Naive thymus-derived CD8-positive, alpha-beta T cell (primary cell): ENCODE measurements at regions not wholly inside any gene's neighbourhood (a gene's known extent, or its start where the extent isn't known, plus 50 kb on each side); places are given as distances from the start of the nearest gene placed in this dataset.

Experiments used
- ATAC-seq, 2 donors: fragments of 150-1000 bp; cut with Tn5 transposase in 1 of 2; sonication (Bioruptor Pico), chemical (Tn5 transposase) in 1 of 2; 1 replicate in 1 of 2; 2 replicates in 1 of 2; pipeline ENCODE4 v1.10.0; 2021; ENCODE audit warnings: mild to moderate bottlenecking in 2 of 2, moderate library complexity in 2 of 2
- POLR2A ChIA-PET: fragments of 350-600 bp; sonication (Branson Sonifier 250); formaldehyde crosslinking; loops from one replicate; lab custom pipeline; 2021; ENCODE audit warnings: antibody characterized with exemption; lab: Charles Lee
- DNase-seq, 10 donors: peaks; one replicate each; pipeline versions ENCODE4 v3.0.0 to v3.0.0-alpha.2; 2020 to 2022
- H3K27ac Mint-ChIP-seq, 10 donors: one replicate each; pipeline ENCODE4 v1.8.0; 2020 to 2022; ENCODE audit warnings: mild to moderate bottlenecking in 10 of 10, mixed read lengths in 10 of 10, moderate library complexity in 4 of 10, inconsistent platforms in 1 of 10
- H3K27me3 Mint-ChIP-seq, 5 donors: one replicate each; pipeline ENCODE4 v1.8.0; 2021 to 2022; ENCODE audit warnings: mixed read lengths in 5 of 5
- H3K36me3 Mint-ChIP-seq, 3 donors: one replicate each; pipeline ENCODE4 v1.8.0; 2020 to 2022; ENCODE audit warnings: mixed read lengths in 3 of 3, mild to moderate bottlenecking in 2 of 3, inconsistent platforms in 1 of 3
- H3K4me1 Mint-ChIP-seq, 4 donors: one replicate each; pipeline ENCODE4 v1.8.0; 2021 to 2022; ENCODE audit warnings: mixed read lengths in 4 of 4
- H3K4me3 Mint-ChIP-seq, 10 donors: one replicate each; pipeline ENCODE4 v1.8.0; 2020 to 2022; ENCODE audit warnings: mild to moderate bottlenecking in 10 of 10, mixed read lengths in 10 of 10, moderate library complexity in 6 of 10, inconsistent platforms in 1 of 10
- H3K9me3 Mint-ChIP-seq, 9 donors: one replicate each; pipeline ENCODE4 v1.8.0; 2020 to 2022; ENCODE audit warnings: mixed read lengths in 9 of 9, mild to moderate bottlenecking in 3 of 9, inconsistent platforms in 1 of 9, moderate library complexity in 1 of 9

DNA sequence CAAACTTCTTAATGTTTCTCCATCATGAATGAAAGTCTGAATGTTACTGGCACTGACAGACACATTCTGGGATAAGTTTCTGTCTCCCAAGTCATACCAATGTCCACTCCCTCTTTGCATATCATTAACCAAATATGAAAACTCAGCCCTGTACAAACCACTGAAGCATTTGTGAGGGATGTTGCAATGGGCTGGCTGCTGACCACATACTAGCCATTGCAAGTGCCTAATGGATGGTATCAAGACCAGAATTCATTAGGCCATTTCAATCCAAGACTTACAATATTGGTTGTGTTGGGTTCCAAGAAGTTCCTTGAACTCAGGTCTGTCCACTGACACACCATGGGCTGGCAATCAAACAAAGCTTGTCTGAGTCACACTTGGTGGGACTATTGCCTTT, 73.8 kb downstream of the CBLN2 start:
- Mint-ChIP-seq H3K4me1 (no peaks in the 10 kb centered on the region), H3K4me3 (no peak overlapping the region), H3K36me3 (no peaks in the 10 kb centered on the region), H3K27ac (no peak overlapping the region), H3K27me3 (no peaks in the 10 kb centered on the region), H3K9me3 (peaks cover 0 to 10% (median 0%) of the 10 kb centered on the region in 9 donors)
- DNase-seq (no peak), ATAC-seq (no peak)
- POLR2A ChIA-PET = no interaction called here

DNA sequence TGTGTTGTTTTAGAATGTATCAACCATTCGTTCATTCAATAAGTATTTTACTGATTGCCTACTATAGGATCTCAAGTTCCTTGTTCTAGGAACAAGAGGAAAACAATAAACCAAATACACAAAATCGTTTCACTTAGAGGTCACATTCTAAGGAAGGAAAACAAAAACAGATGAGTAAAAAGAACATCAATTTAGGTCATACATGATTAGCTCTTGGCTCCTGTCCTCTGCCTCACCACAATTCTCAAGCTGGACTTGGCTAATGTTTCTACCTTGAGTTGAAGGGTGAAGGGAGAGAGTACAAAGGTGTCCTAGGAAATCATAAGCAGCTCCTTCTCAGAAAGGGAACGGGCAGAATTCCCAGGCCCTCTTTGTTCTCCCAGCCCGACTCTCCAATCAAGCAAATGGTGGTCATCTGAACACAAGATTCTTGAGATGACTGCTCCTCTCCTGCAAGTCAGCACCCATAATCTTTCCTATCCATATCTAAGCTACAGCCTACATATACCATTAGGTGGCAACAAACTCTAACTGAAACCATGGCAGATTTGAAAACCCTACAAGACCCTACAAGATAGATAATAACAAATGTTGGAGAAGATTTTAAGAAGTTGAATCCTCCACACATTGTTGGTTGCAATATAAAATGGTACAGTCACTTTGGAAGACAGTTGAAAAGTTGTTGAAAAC, 76.0 kb downstream of the CBLN2 start:
- H3K9me3 Mint-ChIP-seq = peaks cover 0 to 17% (median 0%) of the 10 kb centered on the region in 9 donors
- no peak overlapping the region for H3K27ac Mint-ChIP-seq
- no peaks in the 10 kb centered on the region for H3K4me1 Mint-ChIP-seq
- POLR2A ChIA-PET = interaction anchor here (0.6 kb wide), 1 partner anchor 1932 kb away, joined by 3 read pairs; no protein-coding TSS in a partner anchor
- DNase-seq = no peak
- ATAC-seq = no peak
- H3K27me3 Mint-ChIP-seq = no peaks in the 10 kb centered on the region
- H3K36me3 Mint-ChIP-seq = no peaks in the 10 kb centered on the region
- no peak overlapping the region for H3K4me3 Mint-ChIP-seq

DNA sequence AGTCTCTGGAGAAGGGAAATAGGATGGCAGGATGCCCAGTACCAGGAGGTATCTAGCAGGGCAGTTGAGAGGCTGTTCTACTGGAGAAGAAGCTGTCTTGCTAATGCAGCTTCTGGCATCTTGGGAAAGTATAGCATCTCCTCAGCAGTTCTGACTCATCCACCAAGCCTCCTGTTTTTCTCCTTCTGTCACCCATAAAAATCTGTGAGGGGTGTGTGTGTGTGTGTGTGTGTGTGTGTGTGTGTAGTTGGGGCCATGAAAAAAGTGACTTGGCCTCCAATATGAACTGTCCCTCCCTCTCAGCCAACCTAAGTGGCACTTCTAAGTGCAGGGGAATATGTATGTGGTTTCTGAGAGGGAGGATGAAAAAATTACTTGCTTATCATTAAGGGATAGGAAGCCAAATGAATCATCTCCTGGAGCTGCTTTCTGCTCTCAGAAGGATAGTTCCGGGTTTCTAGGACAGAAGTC, 83.9 kb downstream of the CBLN2 start:
- POLR2A ChIA-PET = no interaction called here

DNA sequence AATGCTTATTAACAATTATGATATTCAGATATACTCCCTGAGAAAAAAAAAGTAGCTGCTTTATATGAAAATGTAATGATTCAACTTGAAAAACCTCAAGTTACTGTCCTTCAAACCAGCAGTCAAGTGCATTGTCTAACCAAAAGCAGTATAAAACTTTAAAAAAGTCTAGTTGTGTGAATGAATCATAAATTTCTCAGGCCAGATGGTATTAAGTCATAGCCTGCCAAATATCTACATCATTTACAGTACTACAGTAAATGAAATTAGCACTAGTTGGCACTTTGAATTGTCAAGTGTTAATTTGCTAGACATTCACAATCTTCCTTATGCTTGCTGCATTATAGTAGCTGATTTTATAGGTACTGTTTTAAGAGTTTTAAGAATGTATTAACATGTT, 85.9 kb downstream of the CBLN2 start:
- Mint-ChIP-seq H3K27me3 (no peaks in the 10 kb centered on the region), H3K4me1 (no peaks in the 10 kb centered on the region), H3K9me3 (peaks cover 0 to 4% (median 0%) of the 10 kb centered on the region in 9 donors), H3K4me3 (no peak overlapping the region), H3K27ac (no peak overlapping the region), H3K36me3 (no peaks in the 10 kb centered on the region)
- POLR2A ChIA-PET = no interaction called here
- ATAC-seq = no peak
- no peak for DNase-seq

More for the DNA sequence above, 83.9 kb downstream of the CBLN2 start:
- DNase-seq (no peak), ATAC-seq (no peak)
- Mint-ChIP-seq H3K27ac (no peak overlapping the region), H3K4me3 (no peak overlapping the region), H3K36me3 (no peaks in the 10 kb centered on the region), H3K27me3 (no peaks in the 10 kb centered on the region), H3K9me3 (peaks cover 0 to 11% (median 0%) of the 10 kb centered on the region in 9 donors), H3K4me1 (no peaks in the 10 kb centered on the region)

DNA sequence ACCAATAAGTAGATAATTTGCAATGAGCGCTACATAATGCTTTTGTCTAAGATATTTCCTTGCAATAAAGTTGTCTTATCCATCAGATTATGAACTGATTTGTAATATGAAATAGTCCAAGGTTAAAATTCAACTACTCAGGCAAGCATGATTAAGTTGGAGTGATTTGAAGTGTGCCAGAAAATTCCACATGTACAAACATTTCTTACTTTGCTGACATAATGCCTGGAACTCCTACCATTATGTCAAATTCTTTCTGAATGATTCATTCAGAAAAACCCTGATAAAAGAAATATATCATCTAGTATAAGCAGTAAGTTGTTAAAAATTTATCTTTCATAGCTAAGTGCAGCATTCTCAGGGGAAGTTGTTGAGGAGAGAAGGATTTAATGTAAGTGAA, 87.3 kb downstream of the CBLN2 start:
- POLR2A ChIA-PET = no interaction called here
- H3K27ac Mint-ChIP-seq = no peak overlapping the region

DNA sequence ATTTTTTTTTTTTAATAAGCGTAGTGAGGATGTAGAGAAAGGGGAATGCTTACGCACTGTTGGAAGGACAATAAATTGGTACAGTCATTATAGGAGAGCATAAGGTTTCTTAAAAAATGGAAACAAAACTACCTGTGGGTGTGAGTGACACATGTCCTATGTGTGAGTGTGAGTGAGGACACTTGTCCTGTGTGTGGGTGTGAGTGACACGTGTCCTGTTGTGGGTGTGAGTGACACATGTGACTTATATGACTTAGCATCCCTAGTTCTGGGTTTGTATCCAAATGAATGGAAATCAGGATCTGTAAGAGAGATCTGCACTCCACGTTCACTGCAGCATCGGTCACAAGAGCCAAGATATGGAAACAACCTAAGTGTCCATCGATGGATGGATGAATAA, 91.8 kb downstream of the CBLN2 start:
- H3K27me3 Mint-ChIP-seq = no peaks in the 10 kb centered on the region
- peaks cover 0 to 25% (median 8%) of the 10 kb centered on the region in 9 donors for H3K9me3 Mint-ChIP-seq
- H3K4me3 Mint-ChIP-seq = no peak overlapping the region
- H3K4me1 Mint-ChIP-seq = no peaks in the 10 kb centered on the region
- DNase-seq (no peak), ATAC-seq (no peak)
- H3K27ac Mint-ChIP-seq = no peak overlapping the region
- H3K36me3 Mint-ChIP-seq = no peaks in the 10 kb centered on the region
- POLR2A ChIA-PET = no interaction called here

More for the DNA sequence above, 87.3 kb downstream of the CBLN2 start:
- H3K9me3 Mint-ChIP-seq = peaks cover 0 to 12% (median 6%) of the 10 kb centered on the region in 9 donors
- DNase-seq (no peak), ATAC-seq (no peak)
- no peak overlapping the region for H3K4me3 Mint-ChIP-seq
- H3K4me1 Mint-ChIP-seq = no peaks in the 10 kb centered on the region
- no peaks in the 10 kb centered on the region for H3K27me3 Mint-ChIP-seq
- no peaks in the 10 kb centered on the region for H3K36me3 Mint-ChIP-seq

DNA sequence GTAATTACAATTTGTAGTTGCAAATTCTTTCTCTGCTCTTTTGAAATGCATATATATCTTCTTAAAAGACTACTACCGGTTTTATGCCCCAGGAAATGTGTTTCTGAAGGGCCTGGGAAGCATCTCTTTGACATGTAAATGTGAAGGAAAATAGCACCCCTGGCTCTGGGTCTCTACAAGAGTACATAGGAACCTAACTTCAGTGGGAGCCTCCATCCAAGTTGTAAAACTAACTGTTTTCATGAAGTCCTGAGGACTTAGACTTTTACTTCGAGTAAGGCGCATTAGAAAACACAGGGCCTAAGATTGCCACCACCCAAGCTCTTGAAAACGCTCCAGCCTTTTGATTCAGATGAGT, 99.4 kb downstream of the CBLN2 start:
- no peak overlapping the region for H3K4me3 Mint-ChIP-seq
- H3K9me3 Mint-ChIP-seq = peaks cover 0 to 10% (median 3%) of the 10 kb centered on the region in 9 donors

DNA sequence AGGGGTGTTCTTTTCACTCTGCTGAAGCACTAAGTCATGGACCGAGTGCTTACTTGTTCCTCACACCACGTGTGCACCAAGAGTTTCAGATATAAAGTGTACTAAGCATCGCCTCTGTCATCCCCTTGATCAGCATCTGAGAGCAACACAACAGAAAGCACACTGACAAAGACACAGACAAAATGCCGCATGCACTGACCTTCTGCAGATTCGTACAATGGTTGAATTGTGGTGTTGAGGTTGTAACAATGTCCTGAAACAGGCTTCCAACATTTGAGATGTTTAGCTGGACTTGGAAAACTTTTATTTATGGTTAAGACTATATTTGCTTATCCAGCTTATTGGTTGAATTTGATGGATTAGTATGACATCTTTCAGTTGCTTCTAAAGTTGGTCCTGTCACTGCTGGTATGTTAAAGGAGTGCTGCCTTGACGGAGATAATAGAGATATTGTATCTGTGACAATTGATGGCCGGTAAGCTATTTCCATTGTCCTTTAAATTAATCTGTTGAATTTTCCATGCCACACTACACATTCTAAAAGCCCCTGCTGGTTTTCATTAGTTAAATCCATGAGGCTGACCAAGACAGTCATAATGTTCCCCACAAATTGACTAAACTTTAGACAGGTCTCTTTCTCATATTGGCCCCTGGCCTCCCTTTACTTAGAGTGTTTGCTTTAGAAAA, 99.9 kb downstream of the CBLN2 start:
- no peak for ATAC-seq
- H3K9me3 Mint-ChIP-seq = peaks cover 0 to 9% (median 3%) of the 10 kb centered on the region in 9 donors

More for the DNA sequence above, 99.4 kb downstream of the CBLN2 start:
- no peaks in the 10 kb centered on the region for H3K27me3 Mint-ChIP-seq
- ATAC-seq (no peak), DNase-seq (no peak)
- no peaks in the 10 kb centered on the region for H3K4me1 Mint-ChIP-seq
- POLR2A ChIA-PET = no interaction called here
- H3K27ac Mint-ChIP-seq = no peak overlapping the region
- no peaks in the 10 kb centered on the region for H3K36me3 Mint-ChIP-seq

DNA sequence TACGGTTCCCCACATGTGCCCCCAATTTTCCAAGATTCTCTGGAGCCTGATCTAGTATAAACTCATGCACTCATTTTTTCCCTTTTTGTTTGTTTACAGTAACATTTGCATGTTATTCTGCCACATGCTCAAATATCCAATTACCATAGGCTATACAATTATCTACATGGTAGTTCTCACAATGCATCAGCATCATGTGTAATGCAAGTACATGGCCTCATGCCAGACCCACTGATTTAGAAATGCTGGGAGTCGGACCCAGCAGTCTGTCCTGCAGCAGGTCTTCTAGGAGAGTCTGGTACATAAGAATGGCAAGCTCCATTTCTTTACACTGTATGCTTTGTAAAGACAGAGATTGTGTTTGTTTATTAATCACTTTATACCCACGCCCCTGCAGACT, 107.7 kb downstream of the CBLN2 start:
- no peak for ATAC-seq
- Mint-ChIP-seq H3K27ac (no peak overlapping the region), H3K27me3 (no peaks in the 10 kb centered on the region), H3K9me3 (peaks cover 0 to 10% (median 2%) of the 10 kb centered on the region in 9 donors), H3K4me1 (no peaks in the 10 kb centered on the region), H3K4me3 (no peak overlapping the region), H3K36me3 (no peaks in the 10 kb centered on the region)
- POLR2A ChIA-PET = no interaction called here
- no peak for DNase-seq

More for the DNA sequence above, 99.9 kb downstream of the CBLN2 start:
- Mint-ChIP-seq H3K36me3 (no peaks in the 10 kb centered on the region), H3K4me3 (no peak overlapping the region), H3K27ac (no peak overlapping the region), H3K4me1 (no peaks in the 10 kb centered on the region), H3K27me3 (no peaks in the 10 kb centered on the region)
- no peak for DNase-seq
- POLR2A ChIA-PET = no interaction called here

DNA sequence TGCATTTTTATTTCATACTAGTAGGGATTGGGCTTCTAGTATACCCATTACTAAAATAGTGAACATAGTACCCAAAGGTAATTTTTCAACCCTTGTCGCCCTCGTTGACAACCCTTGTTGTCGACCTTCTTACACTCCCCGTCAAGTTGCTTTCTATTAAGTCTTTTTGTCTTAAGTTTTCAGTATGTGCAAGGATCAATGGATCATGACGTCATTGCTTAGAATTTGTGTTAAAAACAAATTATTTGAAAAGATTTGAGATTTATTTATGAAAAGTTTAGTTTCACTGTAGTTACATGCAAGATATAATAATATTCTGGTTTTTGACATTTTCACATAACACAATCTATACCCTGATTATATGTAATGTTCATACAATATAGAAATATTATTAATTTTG, 110.4 kb downstream of the CBLN2 start:
- Mint-ChIP-seq H3K27ac (no peak overlapping the region), H3K4me3 (no peak overlapping the region), H3K4me1 (no peaks in the 10 kb centered on the region), H3K9me3 (peaks cover 0 to 12% (median 2%) of the 10 kb centered on the region in 9 donors), H3K36me3 (no peaks in the 10 kb centered on the region), H3K27me3 (no peaks in the 10 kb centered on the region)
- POLR2A ChIA-PET = no interaction called here
- no peak for ATAC-seq
- no peak for DNase-seq

DNA sequence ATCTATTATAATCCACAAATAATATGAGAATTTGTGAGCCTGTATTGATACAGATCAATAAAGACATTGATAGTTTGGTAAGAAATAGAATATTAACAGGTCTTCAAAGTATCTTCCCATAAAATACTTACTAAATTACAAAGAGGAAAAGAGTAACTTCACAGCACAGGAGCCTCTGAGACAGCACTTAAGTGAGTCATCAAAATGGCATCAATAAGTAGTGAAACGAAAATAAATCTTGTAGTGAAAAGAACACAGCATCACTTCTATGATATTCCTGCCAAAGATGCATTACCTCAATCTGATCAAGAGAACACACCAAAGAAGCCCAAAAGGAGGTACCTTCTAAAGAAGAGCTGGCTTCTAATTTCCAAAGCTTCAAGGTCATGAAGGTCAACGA, 116.4 kb downstream of the CBLN2 start:
- POLR2A ChIA-PET = no interaction called here
- Mint-ChIP-seq H3K27ac (no peak overlapping the region), H3K4me1 (no peaks in the 10 kb centered on the region), H3K27me3 (no peaks in the 10 kb centered on the region), H3K9me3 (peaks cover 0 to 13% (median 0%) of the 10 kb centered on the region in 9 donors), H3K4me3 (no peak overlapping the region), H3K36me3 (no peaks in the 10 kb centered on the region)
- ATAC-seq = no peak
- DNase-seq = no peak

DNA sequence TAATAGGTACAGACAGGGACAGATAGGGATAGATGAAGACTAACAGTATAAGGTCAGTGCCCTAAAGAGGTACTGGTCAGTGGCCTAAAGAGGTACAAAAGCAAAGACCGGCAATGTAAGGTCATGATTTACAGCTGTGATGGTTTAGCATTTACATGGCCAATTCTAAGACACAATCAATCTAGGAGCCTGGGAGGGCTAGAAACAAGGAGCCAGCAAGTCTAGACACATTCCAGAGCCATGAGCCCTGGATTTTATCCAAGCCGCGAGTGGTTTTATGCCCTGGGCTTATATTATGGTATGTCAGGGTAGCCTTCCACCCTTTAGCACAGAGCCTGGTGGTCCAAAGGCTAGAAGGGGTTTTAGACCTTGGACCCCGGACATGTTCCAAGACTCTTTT, 124.2 kb downstream of the CBLN2 start:
- Mint-ChIP-seq H3K4me3 (no peak overlapping the region), H3K27me3 (no peaks in the 10 kb centered on the region), H3K36me3 (no peaks in the 10 kb centered on the region), H3K27ac (no peak overlapping the region), H3K4me1 (no peaks in the 10 kb centered on the region), H3K9me3 (peaks cover 0 to 11% (median 7%) of the 10 kb centered on the region in 9 donors)
- ATAC-seq (no peak), DNase-seq (no peak)
- POLR2A ChIA-PET = no interaction called here

DNA sequence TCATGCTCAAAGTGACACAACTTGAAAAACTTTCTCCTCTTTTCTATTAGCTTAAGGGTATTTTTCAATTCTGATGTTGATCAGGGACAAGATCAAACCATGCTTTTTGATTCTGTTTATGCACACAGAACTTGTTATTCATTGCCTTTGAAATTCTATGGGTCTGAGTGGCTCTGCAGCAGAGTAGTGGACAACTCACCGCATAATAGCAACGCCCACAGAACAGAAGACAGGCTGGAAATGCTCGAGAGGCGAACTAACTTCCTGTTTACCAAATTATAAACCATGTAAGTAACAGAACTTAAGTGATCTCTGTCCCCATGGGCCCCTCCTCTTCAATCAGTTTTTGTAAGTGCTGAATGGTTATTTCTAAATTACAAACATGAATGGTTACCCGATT, 131.2 kb downstream of the CBLN2 start:
- Mint-ChIP-seq H3K36me3 (no peaks in the 10 kb centered on the region), H3K9me3 (peaks cover 0 to 8% (median 5%) of the 10 kb centered on the region in 9 donors), H3K27me3 (no peaks in the 10 kb centered on the region), H3K4me1 (no peaks in the 10 kb centered on the region), H3K4me3 (no peak overlapping the region), H3K27ac (no peak overlapping the region)
- POLR2A ChIA-PET = no interaction called here
- ATAC-seq = no peak
- DNase-seq = no peak
